Epithelial cell of proximal tubule (primary cell): ENCODE measurements at regions not wholly inside any gene's neighbourhood (a gene's known extent, or its start where the extent isn't known, plus 50 kb on each side); places are given as distances from the start of the nearest gene placed in this dataset.

Experiments used
- DNase-seq: peaks from one replicate; pipeline ENCODE4 v3.0.0-alpha.2; 2011; ENCODE audit warnings: low read depth
- H3K4me3 ChIP-seq: 2 replicates; pipeline ENCODE4 v1.5.1; 2011; ENCODE audit warnings: low read depth, mild to moderate bottlenecking, low read length
- TF ChIP-seq, protein P1 (sequence below): conservative IDR thresholded peaks from 2 replicates; pipeline ENCODE4 v1.5.1; 2012; ENCODE audit warnings: low read depth, mild to moderate bottlenecking, low read length

DNA sequence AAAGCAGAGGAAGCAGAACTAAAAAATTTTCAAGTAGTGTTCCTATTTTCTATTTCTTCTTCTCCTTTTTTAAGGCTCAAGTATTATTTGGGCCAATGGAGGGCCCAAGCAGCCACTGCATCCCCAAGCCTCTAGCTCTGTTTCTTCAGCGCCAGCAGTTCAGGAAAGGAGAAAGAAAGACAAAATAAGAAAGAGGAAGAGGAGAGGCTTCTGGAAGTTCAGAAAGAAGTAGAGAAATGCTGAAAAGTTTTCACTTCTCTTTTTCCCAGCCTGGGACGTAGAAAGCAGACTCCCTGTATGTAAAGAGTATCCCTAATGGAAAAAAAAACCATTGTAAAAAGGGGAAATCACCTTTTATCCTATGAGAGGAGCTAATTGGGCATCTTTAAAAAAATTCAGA lies 165.5 kb upstream of the KLF12 start:
- no peak for DNase-seq
- H3K4me3 ChIP-seq, result no peak overlapping the region
- TF ChIP-seq, protein P1, sequence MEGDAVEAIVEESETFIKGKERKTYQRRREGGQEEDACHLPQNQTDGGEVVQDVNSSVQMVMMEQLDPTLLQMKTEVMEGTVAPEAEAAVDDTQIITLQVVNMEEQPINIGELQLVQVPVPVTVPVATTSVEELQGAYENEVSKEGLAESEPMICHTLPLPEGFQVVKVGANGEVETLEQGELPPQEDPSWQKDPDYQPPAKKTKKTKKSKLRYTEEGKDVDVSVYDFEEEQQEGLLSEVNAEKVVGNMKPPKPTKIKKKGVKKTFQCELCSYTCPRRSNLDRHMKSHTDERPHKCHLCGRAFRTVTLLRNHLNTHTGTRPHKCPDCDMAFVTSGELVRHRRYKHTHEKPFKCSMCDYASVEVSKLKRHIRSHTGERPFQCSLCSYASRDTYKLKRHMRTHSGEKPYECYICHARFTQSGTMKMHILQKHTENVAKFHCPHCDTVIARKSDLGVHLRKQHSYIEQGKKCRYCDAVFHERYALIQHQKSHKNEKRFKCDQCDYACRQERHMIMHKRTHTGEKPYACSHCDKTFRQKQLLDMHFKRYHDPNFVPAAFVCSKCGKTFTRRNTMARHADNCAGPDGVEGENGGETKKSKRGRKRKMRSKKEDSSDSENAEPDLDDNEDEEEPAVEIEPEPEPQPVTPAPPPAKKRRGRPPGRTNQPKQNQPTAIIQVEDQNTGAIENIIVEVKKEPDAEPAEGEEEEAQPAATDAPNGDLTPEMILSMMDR, result no peak

DNA sequence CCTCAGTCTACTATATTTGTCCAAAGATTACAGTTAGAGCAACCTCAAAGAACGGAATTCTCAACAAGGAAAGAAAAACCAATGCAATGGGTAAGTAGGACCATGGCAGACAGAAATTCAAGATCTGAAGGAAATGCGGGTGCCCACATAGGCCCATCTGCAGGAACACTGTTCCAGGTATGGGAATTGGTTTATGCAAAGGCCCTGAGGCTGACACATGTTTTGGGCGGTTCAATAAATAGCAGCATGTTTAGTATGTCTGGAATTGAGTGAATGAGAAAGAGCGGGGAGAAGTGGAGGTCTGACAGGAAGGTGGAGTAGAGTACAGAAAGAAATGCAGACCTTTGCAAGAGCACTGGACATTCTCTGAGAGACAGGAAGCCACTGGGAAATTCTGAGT lies 164.7 kb upstream of the KLF12 start:
- no peak for DNase-seq
- no peak overlapping the region for H3K4me3 ChIP-seq
- TF ChIP-seq, protein P1, result no peak

DNA sequence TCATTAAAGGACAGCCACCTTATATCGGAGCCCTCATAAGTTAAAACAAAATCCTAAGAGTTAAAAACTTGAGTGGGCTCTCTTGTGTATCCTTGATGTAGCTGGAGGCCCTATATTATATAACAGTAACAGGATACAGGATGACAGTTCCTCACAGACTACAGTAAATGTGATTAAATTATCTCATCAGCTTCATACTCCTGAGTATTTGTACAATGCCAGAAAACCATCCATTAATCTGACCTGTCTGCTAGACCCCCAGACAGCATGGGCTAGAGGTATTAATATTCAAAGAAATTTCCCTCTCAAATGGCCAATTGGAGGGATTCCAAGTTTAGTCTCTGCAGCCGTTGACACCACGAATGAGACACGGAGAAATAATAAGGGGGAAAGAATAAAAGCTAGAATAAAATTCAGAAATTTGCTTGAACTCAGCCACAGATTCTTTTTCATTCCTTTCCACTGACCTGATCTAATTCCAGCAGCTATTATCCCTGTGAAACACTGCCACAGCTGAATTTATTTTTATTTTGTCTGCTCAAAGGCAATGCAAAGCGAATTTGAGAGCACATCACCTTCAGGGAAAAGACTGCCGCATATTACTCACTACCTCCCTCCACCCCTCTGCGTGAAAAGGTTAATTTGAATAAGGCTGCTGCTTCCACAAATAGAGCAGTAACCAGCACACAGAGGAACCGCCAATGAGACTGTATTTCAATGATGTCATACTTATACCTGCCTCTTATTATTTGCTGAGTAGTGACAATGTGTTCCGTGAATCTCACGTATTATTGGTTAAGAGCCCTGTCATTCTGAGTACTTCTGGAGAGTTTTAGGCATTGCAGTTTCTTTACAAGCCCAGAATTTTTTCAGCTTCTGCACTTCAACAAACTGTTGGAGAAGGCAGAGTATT lies 155.9 kb upstream of the KLF12 start:
- DNase-seq, result peak; percentile 93
- peak overlapping the region; percentile 37 for H3K4me3 ChIP-seq
- TF ChIP-seq, protein P1, result no peak

DNA sequence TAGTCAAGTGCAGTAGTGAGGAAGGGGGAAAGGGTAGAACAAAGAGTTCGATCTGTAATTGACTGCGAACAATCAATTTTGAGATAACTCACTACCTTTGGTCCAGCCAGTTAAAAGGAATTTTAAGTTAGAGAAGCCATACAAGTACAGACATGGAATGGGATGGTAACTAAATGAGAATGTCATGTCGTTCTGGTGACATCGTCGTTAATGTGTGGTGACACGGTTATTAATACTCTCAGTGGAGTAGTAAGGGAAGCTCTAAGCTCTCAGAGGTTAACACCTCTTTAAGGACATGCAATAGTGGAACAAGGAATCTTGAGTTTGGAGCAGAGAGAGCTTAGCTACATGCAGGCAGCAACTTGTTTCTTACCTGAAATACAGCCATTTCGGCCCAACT lies 154.9 kb upstream of the KLF12 start:
- TF ChIP-seq, protein P1, result no peak
- DNase-seq, result no peak
- H3K4me3 ChIP-seq, result no peak overlapping the region

DNA sequence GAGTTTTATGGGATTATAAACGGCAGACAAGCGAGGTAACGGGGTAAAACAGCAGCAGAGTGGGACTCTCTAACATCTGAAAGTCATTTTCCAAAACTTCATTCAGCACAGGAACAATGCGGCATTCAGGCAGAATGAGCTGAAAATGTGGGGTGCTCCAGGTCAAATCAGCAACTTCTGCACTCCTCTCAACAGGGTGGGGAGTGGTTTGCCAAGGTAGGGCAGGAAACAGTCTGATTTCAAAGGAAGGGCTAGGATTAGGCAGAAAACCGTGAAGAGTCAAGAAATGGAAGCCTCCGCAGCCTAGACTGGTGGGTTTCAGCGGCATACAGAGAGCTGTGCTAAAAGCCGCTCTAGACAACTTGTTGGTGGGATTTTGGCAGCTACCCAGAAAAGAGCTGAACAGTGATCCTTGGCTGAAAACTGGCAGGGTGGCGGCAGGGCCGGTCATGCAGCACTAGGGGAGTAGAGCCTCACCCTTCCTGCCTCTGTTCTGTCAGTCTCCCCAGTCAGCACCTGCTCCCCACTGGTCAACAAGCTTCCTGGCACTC lies 154.2 kb upstream of the KLF12 start:
- peak overlapping the region; percentile 55 for H3K4me3 ChIP-seq
- no peak for DNase-seq
- TF ChIP-seq, protein P1, result no peak

DNA sequence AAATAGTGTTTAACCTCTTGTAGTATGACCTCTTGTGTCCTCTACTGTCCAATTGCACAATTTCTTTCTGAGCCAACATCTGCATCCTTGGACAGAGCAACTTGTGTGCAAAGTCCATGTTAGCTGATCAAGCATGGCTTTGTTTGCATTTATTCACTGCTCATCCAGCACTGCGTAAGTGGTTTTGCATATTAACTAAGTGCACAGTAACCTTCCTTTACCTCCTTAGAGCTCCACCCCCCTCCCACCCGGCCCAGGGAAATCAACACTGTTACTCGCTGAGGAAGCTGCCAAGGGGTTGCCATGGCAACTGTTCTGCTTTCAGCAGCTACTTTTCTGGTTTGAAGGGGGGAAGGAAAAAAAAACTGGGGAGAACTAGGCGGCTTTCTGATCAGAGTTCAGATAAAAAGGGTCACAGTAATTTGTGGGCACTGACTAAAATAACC lies 153.5 kb upstream of the KLF12 start:
- TF ChIP-seq, protein P1, result no peak
- H3K4me3 ChIP-seq, result peak overlapping the region; percentile 55
- peak; percentile 92 for DNase-seq
